AG20443 (cell line): ENCODE measurements at regions not wholly inside any gene's neighbourhood (a gene's known extent, or its start where the extent isn't known, plus 50 kb on each side); places are given as distances from the start of the nearest gene placed in this dataset.

Experiments used
- DNase-seq: peaks from one replicate; pipeline ENCODE4 v3.0.0; 2012; ENCODE audit warnings: low spot score, mixed read lengths

GRCh38 chr1:21346365-21347071 is 56.3 kb upstream of the ECE1 start:
- DNase-seq = no peak

- peak; percentile 40 for DNase-seq
Observed at GRCh38 chr1:21344750-21345443, 54.6 kb upstream of the ECE1 start.

DNA sequence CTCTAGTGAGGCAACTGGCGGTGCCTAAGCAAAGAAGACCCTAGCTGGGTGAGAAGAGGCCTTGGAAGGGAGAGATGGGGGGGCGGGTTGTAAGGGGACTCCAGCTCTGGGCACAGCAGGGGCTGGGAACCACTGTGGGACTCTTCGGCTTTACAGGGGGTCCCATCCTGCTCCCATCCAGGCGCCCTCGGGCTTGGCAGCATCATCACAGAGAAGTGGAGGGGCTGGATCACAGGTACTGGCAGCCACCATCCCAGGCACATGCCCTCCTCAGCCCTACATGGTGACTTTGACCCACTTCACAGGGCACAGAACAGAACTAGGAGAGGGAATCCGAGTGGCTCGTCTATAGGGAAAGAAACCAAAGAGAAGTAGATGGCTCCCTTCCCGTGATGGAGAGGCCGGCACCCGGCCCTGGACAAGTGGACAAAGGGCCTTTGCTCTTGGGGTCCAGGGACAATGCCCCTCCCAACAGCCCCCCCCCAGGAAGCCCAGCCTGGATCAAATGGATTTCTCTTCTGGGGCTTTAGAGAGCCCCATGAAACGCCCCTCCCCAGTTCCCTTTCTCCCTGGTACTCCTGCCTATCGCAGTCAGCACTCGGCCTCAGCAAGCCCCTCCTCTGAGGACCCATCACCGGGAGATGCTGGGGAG is 54.0 kb upstream of the ECE1 start:
- no peak for DNase-seq

- no peak for DNase-seq
Observed at GRCh38 chr1:21342961-21343838, 52.9 kb upstream of the ECE1 start.

DNA sequence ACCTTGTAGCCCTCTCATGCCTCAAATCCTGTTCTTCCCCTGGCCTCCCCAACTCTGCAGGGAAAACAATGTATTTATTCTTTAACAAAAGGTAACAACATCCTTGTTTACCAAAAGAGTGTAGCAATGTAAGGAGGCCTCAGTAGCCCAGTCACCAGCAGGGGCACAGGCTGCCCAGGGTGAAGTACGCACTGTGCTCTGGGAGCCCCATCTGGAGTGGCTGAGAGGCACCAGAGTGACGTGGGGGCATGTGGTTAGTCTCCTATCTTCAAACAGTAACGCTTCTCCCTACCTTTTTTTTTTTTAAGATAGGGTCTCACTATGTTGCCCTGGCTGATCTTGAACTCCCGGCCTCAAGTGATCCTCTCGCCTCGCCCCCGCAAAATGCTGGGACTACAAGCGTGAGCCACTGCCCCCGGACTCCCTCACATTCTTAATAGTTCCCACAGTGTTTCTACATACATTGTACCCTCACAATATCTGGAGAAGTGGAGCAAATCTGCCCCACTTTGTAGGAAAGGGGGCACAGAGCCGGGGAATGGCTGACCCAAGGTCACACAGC is 51.3 kb upstream of the ECE1 start:
- no peak for DNase-seq

- no peak for DNase-seq
Observed at GRCh38 chr1:21341022-21341421, 50.8 kb upstream of the ECE1 start.

GRCh38 chr1:21340230-21340945 is 50.1 kb upstream of the ECE1 start:
- no peak for DNase-seq
